Stimulated activated CD8-positive, alpha-beta memory T cell treated with anti-CD3 and anti-CD28 coated beads, Interleukin-7, amount 100 ng/mL, for 1 hour (primary cell): ENCODE measurements at regions not wholly inside any gene's neighbourhood (a gene's known extent, or its start where the extent isn't known, plus 50 kb on each side); places are given as distances from the start of the nearest gene placed in this dataset.

Experiments
- DNase-seq, 2 donors: peaks; one replicate each; pipeline ENCODE4 v3.0.0-alpha.2; 2020; ENCODE audit warnings: low read depth in 2 of 2

DNA sequence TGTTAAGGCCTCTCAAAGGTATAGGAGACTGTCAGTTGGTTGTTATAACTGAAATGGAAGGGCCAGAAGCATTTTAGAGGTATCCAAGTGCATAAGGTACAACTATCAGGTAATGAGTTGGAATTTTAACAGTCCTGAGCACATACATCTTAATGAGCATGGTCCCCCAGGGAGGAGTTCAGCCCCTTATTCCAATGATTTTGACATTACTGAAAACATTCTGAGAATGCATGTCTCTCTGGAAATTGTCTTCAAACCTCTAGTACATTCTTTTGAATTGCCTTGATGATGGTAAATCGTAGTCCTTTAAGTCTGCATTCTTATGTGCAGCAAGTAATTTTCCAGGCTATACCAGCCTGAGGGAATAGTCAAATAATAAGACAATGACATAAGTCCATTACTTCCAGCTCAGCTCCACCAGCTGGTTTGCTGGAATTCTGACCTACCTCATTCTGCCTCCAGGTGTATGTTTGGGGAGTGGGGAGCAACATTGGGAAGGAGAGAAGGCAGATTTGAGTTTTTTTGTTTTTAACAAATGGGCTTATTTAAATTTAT lies 239.2 kb downstream of the MSRB3 start:
- DNase-seq = no peak

DNA sequence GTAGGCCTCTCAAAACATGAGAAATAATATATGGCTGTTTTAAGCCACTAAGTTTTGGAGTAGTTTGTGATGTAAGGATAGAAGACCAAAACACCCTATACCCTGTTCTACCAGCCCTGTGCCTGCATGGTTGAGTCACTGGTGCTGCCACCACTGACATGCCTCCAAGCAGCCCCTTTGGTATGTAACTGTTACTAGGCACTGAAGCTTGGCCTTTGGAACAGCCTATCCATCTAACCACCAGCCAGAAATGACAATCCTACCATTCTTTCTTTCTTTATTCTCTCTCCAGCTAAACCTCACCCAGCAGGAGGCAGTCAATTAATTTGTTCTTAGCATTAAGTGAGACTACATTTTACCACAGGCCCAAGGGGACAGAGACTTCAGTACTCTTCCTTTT lies 240.3 kb downstream of the MSRB3 start:
- DNase-seq = no peak

DNA sequence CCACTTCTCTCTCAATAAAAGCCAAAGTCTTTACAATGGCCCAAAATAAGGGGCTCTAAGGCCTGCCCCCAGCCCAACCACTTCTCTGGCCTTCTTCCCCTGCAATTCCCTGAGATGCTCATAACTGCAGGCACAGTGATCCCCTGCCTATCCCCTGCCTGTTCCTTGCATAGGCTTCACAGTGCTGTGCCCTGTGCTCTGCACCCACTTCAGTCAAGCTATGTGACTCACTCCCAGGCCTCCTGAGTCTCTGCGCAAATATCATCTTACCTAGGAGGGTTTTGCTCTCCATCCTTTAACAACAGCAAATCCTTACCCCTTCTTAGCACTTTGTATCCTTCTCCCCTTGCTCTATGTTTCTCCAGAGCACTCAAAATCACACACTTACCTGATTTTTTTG lies 242.2 kb downstream of the MSRB3 start:
- DNase-seq = no peak

DNA sequence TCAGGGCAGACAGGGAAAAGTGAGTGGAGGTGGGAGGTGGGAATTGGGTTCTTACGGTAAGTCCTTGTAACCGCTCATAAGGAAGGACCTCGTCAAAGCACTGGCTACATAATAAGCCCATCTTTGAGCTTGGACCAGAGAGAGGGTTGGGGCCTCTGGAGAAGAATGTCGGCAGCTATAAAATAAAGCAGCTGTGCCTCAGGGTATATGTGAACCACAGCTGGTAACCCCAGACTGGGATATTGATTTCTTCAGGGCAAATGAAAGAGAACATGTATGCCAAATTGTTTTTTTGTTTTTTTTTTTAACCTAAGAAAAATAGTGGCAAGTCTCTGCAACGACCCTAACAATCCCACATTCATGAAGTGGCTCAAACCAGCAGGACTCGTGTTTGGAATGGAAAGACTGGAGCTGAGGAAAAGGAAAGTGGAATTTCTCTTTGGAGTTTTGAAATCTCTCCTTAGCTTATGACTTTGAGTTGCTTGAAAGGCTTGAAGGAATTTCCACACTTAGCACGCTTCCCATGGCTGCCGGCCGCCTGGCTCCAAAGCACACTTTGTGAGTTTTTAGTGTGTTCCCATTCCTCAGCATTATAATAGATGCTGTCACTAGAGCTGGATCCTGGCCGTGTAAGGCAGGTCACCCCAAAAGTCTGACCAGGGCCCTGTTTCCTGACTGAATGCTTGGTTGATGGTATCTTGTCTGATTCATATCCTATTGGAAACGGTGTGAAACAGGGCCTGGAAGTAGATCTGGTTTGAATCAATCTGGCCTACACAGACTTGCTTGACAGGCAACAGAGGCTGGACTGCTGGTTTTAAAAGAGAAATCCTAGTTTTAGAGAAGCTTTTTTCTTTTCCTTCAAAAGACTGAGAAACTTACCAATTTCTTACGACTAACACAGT lies 244.7 kb downstream of the MSRB3 start:
- DNase-seq = no peak

DNA sequence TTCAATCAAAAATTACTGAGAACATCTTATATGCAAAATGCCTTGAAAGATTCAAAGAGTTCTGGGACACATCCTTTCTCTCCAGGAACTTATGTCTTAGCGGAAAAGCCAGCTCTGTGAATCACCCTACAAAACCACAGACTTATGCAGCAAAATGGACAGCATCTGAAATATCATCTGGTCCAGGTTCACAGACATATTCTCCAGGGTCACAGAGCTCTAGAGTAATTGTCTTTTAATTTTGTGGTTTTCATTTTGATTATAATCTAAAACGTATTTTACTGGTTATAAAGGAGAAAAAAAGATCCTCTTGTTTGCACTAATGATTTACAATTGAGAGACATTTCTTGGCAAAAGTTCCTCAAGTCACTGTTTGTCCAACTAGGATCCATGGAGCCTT lies 246.2 kb downstream of the MSRB3 start:
- no peak for DNase-seq

DNA sequence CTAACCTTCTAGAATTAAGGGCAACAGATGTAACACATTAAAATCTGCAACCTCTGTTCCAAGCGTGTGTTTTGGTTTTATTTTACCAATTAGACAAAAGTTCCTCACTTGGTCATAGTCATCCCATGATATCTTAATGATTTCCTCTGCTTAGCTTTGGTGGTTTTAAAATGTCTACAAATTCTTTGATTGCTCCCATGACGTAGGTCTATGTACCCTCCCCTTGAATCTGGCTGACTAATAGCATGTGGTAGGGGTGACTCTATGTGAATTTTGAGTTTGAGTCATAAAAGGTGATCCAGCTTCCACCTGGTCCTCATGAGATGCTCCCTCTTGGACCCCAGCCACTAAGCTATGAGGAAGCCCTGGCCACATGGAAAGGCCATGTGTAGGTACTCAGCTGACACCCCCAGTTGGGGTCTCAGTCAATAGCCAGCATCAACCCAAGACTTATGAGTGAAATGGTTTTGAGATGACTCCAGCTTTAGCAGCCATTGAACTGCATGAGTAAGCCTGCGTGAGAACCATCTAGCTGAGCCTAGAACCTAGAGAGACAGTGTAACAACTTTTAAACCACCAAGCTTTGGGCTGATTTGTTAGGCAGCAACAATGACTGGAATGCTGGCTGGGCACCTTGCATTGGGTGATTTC lies 247.1 kb downstream of the MSRB3 start:
- DNase-seq = no peak

DNA sequence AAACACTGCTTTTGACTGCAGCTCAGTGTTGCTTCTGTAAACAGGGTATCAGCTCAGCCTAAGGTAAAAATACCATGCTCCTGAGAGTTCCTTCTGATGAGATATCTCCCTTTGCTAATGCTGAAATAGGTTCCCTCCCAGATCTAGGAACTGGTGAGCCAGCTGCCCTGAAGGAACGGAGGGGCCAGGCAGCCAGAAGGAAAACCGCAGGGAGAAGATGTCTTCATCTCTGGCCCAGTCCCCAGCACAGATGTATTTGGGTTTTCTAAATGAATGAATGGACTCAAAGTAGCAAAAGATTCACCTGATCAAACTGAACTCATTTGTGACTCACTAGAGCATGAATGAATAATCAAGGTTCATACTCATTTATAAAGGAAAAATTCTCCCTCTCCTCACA lies 247.8 kb downstream of the MSRB3 start:
- DNase-seq = no peak

DNA sequence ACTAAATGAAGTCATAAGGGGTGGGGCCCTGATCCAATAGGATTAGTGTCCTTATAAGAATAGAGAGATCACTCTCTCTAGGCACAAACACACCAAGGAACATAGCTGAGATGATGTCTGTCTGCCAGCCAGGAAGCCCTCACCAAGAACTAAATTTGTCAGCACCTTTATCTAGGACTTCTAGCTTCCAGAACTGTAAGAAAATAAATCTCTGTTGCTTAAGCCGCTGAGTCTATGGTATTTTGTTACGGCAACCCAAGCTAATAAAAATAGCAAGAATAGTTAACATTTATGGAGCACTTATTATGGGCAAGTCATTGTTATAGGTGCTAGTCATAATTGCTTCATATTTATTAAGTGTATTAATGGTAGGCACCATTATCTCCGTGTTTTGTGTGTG lies 249.6 kb downstream of the MSRB3 start:
- no peak for DNase-seq

DNA sequence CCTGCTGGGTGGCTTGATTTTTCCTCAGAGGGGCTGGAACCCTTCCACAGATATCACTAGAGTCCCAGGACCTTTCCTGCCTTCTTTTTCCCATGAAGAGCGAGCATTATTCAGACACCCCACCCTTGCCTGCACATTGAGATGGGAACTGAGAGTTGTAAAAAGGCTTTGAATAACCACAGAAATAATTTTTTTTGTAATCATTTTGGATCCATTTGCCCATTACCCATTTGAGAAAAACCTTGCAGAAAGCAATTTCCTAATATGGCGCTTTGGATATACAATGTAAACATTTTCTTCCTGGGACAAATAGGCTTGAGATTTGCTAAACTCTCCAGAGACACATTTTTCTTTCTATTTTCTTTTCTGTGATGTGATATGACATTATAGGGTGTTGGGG lies 250.6 kb downstream of the MSRB3 start:
- no peak for DNase-seq

DNA sequence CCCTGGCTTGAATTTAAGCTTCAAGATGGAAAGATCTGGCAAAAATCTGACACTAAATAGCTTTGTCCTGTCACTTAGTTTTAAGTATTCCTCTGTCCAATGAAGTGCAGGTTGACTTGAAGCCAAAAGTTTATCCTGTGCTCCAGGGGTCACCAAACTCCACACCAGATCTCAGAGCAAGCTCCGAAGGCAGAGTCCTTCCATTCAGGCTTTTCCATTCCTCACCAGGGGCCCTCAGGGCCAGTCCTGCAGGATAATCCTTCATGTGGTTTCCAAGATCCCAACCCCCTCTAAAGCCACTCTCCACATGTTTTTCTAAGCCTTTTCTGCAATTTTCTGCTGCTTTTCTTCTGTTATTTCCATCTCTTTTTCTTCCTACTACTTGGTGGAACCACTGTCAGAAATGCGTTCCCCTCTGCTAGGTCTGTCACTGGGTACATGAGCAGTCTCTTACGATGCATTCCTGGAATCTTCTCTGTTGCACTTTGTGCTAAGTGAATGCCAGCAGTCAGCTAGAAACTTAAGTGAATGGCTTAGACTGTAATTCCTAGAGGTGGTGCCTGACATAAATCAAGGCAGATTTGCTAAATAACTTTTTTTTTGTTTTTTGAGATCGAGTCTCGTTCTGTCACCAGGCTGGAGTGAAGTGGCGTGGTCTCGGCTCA lies 251.4 kb downstream of the MSRB3 start:
- no peak for DNase-seq

DNA sequence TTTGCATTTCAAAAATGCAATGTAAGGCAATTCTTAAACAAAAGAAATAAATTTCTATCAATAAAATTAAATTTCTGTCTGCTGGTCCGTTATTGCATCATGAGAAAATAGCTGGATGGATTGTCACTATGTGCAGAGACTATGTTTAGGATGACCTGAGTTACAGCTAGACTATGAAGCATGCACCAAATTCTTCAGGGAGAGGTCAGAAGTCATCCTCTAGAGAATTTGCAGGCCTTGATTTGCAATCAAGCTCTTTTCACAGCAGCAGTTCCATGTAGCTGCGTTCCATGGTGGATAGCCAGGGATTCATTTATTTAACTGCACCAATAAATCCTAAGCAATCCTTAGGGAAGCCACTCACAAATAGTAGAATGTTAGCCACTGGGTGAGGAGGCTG lies 253.7 kb downstream of the MSRB3 start:
- DNase-seq = no peak

DNA sequence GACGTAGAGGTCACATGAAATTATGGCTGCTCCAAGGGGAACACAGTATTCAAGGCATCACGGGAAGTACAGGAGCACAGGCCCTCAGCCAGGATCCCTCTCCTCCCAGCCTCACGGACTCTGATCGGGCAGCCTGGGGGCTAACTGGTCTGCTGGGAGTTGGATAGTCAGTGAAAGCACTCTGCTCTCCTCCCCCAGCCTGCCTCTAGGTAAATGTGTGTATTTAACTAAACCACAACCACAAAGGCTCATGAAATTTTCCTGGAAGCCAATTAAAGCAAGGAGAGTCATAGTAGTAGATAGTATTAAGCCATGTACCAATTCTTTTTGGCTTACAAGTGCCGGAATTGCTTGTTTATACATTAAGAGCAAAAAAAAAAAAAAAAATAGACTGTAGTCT lies 254.3 kb downstream of the MSRB3 start:
- DNase-seq = no peak

DNA sequence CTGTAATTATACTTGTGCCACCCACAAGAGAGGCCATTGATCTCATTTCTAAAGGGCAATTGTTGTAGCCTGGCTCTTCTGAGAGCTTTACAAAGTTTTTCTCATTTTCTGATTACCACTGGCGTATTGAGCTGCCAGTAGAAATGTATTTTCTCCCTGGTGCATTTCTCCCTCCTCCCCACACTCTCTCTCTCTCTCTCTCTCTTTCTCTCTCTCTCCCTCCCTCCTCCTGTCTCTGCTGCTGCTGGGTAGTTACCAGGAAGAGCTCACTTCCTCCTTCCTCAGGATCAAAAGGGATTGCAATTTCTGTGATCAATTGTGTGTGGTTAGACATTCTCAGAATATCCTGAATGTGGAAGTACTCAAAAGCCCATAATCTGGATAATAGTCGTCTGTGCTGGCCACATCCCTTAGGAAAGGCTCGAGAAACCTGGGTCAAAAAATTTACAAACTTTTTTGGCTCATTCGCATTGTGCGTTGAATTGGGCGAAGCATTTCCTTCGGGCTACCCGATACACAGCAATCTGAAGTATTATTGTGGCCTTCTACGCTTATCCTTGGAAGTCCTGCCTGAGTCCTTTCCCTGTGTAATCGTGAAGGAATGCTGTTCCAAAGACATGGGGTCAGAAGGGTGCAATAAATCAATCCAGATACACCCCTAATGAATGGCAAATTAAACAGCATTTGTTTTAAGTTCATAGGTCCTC lies 254.8 kb downstream of the MSRB3 start:
- no peak for DNase-seq

DNA sequence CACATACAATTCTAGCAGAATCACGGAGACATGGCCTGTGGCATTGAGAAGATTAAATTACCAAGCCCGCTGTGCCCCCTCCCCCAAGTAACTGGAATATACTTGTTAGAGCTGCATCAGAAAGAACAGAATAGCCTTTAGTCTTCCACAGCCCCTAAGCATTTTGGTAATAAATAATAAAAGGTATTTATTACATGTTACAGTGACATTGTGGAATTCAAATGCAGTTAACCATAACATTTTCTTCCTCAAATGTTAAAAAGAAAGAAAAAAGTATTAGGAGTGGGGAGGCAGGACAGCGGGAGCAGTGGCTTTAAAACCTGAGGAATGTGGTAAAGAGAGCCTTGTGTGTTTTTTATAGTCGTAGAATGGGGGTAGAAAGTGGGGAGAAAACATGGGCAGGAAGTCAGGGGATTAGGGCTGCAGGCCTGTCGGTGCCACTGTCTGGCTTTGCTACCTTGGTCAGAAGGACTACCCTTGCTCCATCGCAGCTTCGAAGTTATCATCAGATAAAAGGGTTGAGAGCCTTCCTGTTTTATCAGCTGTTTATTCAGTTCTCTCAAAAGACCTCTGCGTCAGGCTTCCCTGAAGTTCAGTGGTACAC lies 255.9 kb downstream of the MSRB3 start:
- no peak for DNase-seq

DNA sequence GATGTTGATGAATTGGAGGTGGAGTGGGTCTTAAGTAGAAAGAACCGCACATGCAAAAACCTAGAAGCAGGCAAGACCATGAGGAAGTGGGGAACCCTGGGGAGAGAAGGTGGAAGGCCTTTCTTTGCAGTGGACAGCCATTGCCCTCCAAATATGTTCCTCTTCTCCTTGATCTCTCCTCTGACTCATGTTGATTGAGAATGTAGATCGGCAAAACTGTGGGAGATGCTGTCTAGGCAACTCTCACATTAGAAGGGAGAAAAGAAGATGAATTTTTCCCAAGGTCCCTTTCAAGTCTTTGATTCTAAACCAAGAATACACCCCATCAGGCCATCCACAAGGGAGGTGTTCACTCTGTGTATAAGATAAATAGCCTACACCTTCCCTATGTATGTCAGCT lies 257.5 kb downstream of the MSRB3 start:
- DNase-seq = no peak

DNA sequence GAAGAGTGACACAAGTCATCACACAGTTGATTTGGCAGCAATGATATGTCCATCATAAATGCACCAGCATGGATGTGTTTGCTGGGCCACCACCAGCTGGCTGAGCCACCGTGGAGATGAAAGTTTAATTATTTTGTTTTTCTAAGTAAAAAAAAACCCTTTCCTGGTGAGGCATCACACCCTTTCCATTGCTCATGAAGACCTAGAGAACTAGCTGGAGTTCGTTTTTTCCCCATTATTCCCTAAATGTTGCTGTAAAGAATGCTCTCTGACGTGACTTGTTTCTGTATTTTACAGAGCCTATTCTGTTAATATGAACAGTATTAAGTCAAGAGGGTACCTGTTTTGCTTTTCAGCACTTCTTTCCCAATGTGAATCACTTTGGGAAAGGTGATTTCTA lies 257.9 kb downstream of the MSRB3 start:
- no peak for DNase-seq

DNA sequence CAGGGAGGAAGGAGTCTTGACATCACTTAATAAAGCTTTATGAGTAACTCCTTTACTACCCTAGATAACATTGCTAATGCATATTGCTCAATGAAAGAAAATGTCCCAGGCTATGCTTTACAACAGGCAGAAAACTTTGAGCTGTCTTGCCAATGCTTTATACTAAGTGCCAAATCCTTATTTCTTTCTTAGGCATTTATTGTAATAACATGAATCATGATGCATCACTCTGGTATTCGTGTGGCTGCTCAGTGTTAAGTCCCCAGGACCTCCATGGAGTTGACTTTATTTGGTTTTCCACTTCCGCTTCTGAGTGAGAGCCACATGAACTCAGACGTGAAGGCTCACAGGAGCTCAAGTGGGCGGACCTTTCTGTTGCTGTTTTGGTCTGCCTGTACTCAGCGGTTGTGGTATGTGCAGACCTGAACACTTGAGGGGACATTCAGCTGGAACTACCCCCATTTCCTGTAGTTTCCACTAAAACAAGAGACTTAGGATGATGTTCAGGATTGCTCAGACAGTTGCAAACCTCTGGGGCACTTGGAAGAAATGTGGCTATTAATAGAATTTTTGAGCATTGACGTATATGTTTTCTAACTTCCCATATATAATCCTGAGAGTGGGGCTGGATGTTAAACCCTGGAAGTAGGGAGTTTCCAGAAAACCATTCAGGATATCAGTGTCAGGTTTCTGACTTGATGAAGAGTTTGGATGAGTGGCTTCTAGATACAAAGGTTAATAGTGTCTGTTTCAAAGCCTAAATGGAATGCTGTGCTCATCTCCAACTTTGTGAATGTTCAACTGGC lies 258.6 kb downstream of the MSRB3 start:
- no peak for DNase-seq

DNA sequence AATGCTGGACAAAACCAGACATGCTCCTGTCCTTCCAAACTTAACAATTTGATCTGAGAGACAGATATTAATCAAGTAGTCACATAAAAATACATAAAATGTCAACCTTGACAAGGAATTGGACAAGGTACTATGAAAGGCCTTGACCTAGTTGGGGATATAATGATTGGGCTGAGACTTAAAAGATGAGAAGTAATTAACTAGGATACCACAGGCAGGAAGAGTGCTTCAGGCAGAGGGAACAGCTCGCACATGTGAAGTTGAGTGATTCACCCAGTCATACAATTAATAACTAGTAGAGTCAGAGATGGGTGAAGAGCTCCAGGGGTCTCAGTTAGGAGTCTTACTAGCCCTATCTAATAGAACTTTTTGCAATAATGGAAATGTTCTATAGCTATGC lies 259.5 kb downstream of the MSRB3 start:
- no peak for DNase-seq

DNA sequence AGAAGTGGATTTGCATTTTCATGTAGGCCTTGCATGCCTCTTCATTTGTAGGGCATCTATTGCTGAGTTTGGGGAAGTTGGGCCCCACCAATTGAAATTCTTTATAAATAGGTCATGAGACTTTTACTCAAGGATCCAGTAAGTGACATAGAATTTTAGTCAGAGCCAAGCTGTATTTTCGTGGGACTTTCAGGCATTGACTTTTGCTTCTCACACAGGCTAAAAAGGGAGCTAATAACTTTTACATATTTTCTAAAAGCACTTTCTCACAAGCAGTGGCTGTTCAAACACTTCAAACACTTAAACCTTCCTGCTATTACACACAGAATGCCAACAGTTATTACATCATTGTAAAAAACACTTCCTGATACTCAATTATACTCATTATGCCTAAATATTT lies 260.5 kb downstream of the MSRB3 start:
- DNase-seq = no peak

DNA sequence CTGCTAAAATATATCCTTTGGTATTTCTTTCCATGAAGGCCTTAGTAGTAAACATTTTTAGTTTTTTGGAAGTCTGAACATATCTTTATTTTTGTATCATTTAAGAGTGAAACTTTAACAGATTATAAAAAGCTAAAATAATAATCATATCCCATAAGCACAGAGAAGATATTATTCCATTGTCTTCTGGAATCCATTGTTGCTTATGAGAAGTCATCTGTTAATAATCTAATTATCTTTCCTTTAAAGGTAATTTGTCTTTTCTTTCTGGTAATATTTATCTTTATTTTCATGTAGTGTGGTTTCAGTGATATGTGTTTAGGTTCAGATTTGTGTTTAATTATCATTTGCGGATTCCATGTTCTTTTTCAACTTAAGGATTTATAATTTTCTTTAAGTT lies 261.7 kb downstream of the MSRB3 start:
- no peak for DNase-seq

DNA sequence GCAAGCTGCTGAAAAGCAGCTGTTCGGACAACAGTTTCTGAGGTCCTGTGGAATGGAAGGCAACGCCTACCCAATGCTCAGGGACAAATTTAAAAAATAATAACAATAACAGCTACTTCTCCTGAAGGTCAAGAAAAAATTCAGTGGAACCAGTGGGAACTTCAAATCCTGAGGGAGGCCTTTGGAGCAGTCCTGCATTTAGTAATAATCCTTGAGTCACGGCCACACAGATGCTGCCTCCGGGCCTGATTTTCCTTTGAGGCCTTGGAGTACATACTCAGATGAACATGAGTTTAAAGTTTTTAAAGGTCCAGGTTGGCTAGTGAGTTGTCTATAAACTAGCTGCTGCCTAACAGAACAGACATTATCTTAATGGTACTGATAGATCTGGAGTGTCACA lies 268.0 kb downstream of the MSRB3 start:
- DNase-seq = no peak
